ENCODE measurements at regions not wholly inside any gene's neighbourhood (a gene's known extent, or its start where the extent isn't known, plus 50 kb on each side); places are given as distances from the start of the nearest gene placed in this dataset.

GRCh38 chr17:72234985-72235384 lies 114.2 kb downstream of the SOX9 start:
- ChIA-PET POLR2A (no interaction called here), CTCF (no interaction called here)
- Mint-ChIP-seq H3K4me3 (no peak overlapping the region), H3K9me3 (peaks cover 0 to 15% (median 7%) of the 10 kb centered on the region in 3 donors), H3K4me1 (no peaks in the 10 kb centered on the region), H3K36me3 (no peaks in the 10 kb centered on the region), H3K27me3 (peaks cover 9 to 15% of the 10 kb centered on the region in 2 donors), H3K27ac (no peak overlapping the region)
- Histone ChIP-seq H3K36me3 (ENCODE audit: control insufficient read depth in 2 of 2, extremely low read depth in 1 of 2, insufficient read depth in 1 of 2, low read length in 1 of 2) (no peaks in the 10 kb centered on the region), H3K4me3 (ENCODE audit: control insufficient read depth in 1 of 2, extremely low read depth in 1 of 2, low read length in 1 of 2) (no peak overlapping the region), H3K4me1 (ENCODE audit: control insufficient read depth in 1 of 2, extremely low read depth in 1 of 2, insufficient read depth in 2 of 2, low read length in 2 of 2) (no peaks in the 10 kb centered on the region), H3K9me3 (no peaks in the 10 kb centered on the region), H3K27me3 (replicated peaks in 1 of 2; ENCODE audit: control insufficient read depth in 2 of 2, extremely low read depth in 1 of 2, insufficient read depth in 2 of 2, low read length in 1 of 2) (peaks cover 0 to 11% of the 10 kb centered on the region in 2 experiments), H3K27ac (ENCODE audit: low read length) (no peak overlapping the region)
- DNase-seq: no peak
- ATAC-seq (replicated peaks in 1 of 4): no peak
- WGBS (ENCODE audit: insufficient coverage): no CpG with 5 or more reads among the region's 5 CpGs

- DNase-seq: no peak
- no peak overlapping the region for H3K4me3 Mint-ChIP-seq
- no peak for ATAC-seq (replicated peaks in 1 of 4)
- H3K9me3 Mint-ChIP-seq: peaks cover 0 to 16% (median 5%) of the 10 kb centered on the region in 3 donors
- Histone ChIP-seq H3K27me3 (replicated peaks in 1 of 2; ENCODE audit: control insufficient read depth in 2 of 2, extremely low read depth in 1 of 2, insufficient read depth in 2 of 2, low read length in 1 of 2) (peaks cover 0 to 11% of the 10 kb centered on the region in 2 experiments), H3K27ac (ENCODE audit: low read length) (no peak overlapping the region), H3K4me3 (ENCODE audit: control insufficient read depth in 1 of 2, extremely low read depth in 1 of 2, low read length in 1 of 2) (no peak overlapping the region), H3K36me3 (ENCODE audit: control insufficient read depth in 2 of 2, extremely low read depth in 1 of 2, insufficient read depth in 1 of 2, low read length in 1 of 2) (no peaks in the 10 kb centered on the region), H3K9me3 (no peaks in the 10 kb centered on the region), H3K4me1 (ENCODE audit: control insufficient read depth in 1 of 2, extremely low read depth in 1 of 2, insufficient read depth in 2 of 2, low read length in 2 of 2) (no peaks in the 10 kb centered on the region)
- H3K36me3 Mint-ChIP-seq: no peaks in the 10 kb centered on the region
- peaks cover 9 to 15% of the 10 kb centered on the region in 2 donors for H3K27me3 Mint-ChIP-seq
- 37% methylated on average over 6 of the region's 13 CpGs for WGBS (ENCODE audit: insufficient coverage)
- no peaks in the 10 kb centered on the region for H3K4me1 Mint-ChIP-seq
- no peak overlapping the region for H3K27ac Mint-ChIP-seq
- CTCF ChIA-PET: no interaction called here
- POLR2A ChIA-PET: interaction anchor here in 1 of 2 donors (0.5 kb wide), 1 partner anchor 1509 kb away, joined by 3 read pairs; no protein-coding TSS in a partner anchor
Measured at GRCh38 chr17:72236980-72237633, 116.3 kb downstream of the SOX9 start.

GRCh38 chr17:72238157-72238673 lies 117.4 kb downstream of the SOX9 start:
- Histone ChIP-seq H3K4me3 (ENCODE audit: control insufficient read depth in 1 of 2, extremely low read depth in 1 of 2, low read length in 1 of 2) (no peak overlapping the region), H3K4me1 (ENCODE audit: control insufficient read depth in 1 of 2, extremely low read depth in 1 of 2, insufficient read depth in 2 of 2, low read length in 2 of 2) (no peaks in the 10 kb centered on the region), H3K27me3 (replicated peaks in 1 of 2; ENCODE audit: control insufficient read depth in 2 of 2, extremely low read depth in 1 of 2, insufficient read depth in 2 of 2, low read length in 1 of 2) (peaks cover 0 to 11% of the 10 kb centered on the region in 2 experiments), H3K9me3 (no peaks in the 10 kb centered on the region), H3K36me3 (ENCODE audit: control insufficient read depth in 2 of 2, extremely low read depth in 1 of 2, insufficient read depth in 1 of 2, low read length in 1 of 2) (no peaks in the 10 kb centered on the region), H3K27ac (ENCODE audit: low read length) (no peak overlapping the region)
- ATAC-seq (replicated peaks in 1 of 4) (no peak), DNase-seq (no peak)
- peaks cover 0 to 22% (median 8%) of the 10 kb centered on the region in 3 donors for H3K9me3 Mint-ChIP-seq
- H3K27me3 Mint-ChIP-seq: peaks cover 9 to 15% of the 10 kb centered on the region in 2 donors
- WGBS (ENCODE audit: insufficient coverage): 100% methylated on average over 2 of the region's 10 CpGs
- H3K4me1 Mint-ChIP-seq: no peaks in the 10 kb centered on the region
- POLR2A ChIA-PET: no interaction called here
- H3K4me3 Mint-ChIP-seq: no peak overlapping the region
- no peaks in the 10 kb centered on the region for H3K36me3 Mint-ChIP-seq
- H3K27ac Mint-ChIP-seq: no peak overlapping the region
- CTCF ChIA-PET: no interaction called here

- H3K27me3 ChIP-seq (replicated peaks in 1 of 2; ENCODE audit: control insufficient read depth in 2 of 2, extremely low read depth in 1 of 2, insufficient read depth in 2 of 2, low read length in 1 of 2): peaks cover 0 to 11% of the 10 kb centered on the region in 2 experiments
- H3K27ac ChIP-seq (ENCODE audit: low read length): no peak overlapping the region
- WGBS (ENCODE audit: insufficient coverage): 67% methylated on average over 3 of the region's 5 CpGs
- Mint-ChIP-seq H3K4me1 (no peaks in the 10 kb centered on the region), H3K4me3 (no peak overlapping the region), H3K9me3 (peaks cover 9 to 26% (median 14%) of the 10 kb centered on the region in 3 donors), H3K27me3 (peaks cover 9 to 13% of the 10 kb centered on the region in 2 donors), H3K27ac (no peak overlapping the region), H3K36me3 (no peaks in the 10 kb centered on the region)
- ATAC-seq (replicated peaks in 1 of 4) (no peak), DNase-seq (no peak)
- POLR2A ChIA-PET: no interaction called here
- H3K4me1 ChIP-seq (ENCODE audit: control insufficient read depth in 1 of 2, extremely low read depth in 1 of 2, insufficient read depth in 2 of 2, low read length in 2 of 2): no peaks in the 10 kb centered on the region
- H3K36me3 ChIP-seq (ENCODE audit: control insufficient read depth in 2 of 2, extremely low read depth in 1 of 2, insufficient read depth in 1 of 2, low read length in 1 of 2): no peaks in the 10 kb centered on the region
- H3K9me3 ChIP-seq: no peaks in the 10 kb centered on the region
- CTCF ChIA-PET: no interaction called here
- no peak overlapping the region for H3K4me3 ChIP-seq (ENCODE audit: control insufficient read depth in 1 of 2, extremely low read depth in 1 of 2, low read length in 1 of 2)
Measured at GRCh38 chr17:72239548-72239947, 118.7 kb downstream of the SOX9 start.

GRCh38 chr17:72240333-72240732 lies 119.5 kb downstream of the SOX9 start:
- no peaks in the 10 kb centered on the region for H3K36me3 ChIP-seq (ENCODE audit: control insufficient read depth in 2 of 2, extremely low read depth in 1 of 2, insufficient read depth in 1 of 2, low read length in 1 of 2)
- Mint-ChIP-seq H3K4me1 (no peaks in the 10 kb centered on the region), H3K9me3 (peaks cover 10 to 26% (median 14%) of the 10 kb centered on the region in 3 donors), H3K27me3 (peaks cover 6 to 10% of the 10 kb centered on the region in 2 donors), H3K27ac (no peak overlapping the region), H3K4me3 (no peak overlapping the region), H3K36me3 (no peaks in the 10 kb centered on the region)
- CTCF ChIA-PET: no interaction called here
- WGBS (ENCODE audit: insufficient coverage): no CpG with 5 or more reads among the region's 3 CpGs
- no peak for ATAC-seq (replicated peaks in 1 of 4)
- peaks cover 0 to 8% of the 10 kb centered on the region in 2 experiments for H3K27me3 ChIP-seq (replicated peaks in 1 of 2; ENCODE audit: control insufficient read depth in 2 of 2, extremely low read depth in 1 of 2, insufficient read depth in 2 of 2, low read length in 1 of 2)
- no peak overlapping the region for H3K27ac ChIP-seq (ENCODE audit: low read length)
- H3K9me3 ChIP-seq: no peaks in the 10 kb centered on the region
- H3K4me1 ChIP-seq (ENCODE audit: control insufficient read depth in 1 of 2, extremely low read depth in 1 of 2, insufficient read depth in 2 of 2, low read length in 2 of 2): no peaks in the 10 kb centered on the region
- POLR2A ChIA-PET: no interaction called here
- no peak overlapping the region for H3K4me3 ChIP-seq (ENCODE audit: control insufficient read depth in 1 of 2, extremely low read depth in 1 of 2, low read length in 1 of 2)
- no peak for DNase-seq

- Mint-ChIP-seq H3K27me3 (no peaks in the 10 kb centered on the region), H3K4me1 (no peaks in the 10 kb centered on the region), H3K9me3 (peaks cover 10 to 26% (median 14%) of the 10 kb centered on the region in 3 donors), H3K36me3 (no peaks in the 10 kb centered on the region), H3K27ac (no peak overlapping the region), H3K4me3 (no peak overlapping the region)
- ATAC-seq (replicated peaks in 1 of 4) (no peak), DNase-seq (no peak)
- 100% methylated on average over 2 of the region's 4 CpGs for WGBS (ENCODE audit: insufficient coverage)
- Histone ChIP-seq H3K27me3 (replicated peaks in 1 of 2; ENCODE audit: control insufficient read depth in 2 of 2, extremely low read depth in 1 of 2, insufficient read depth in 2 of 2, low read length in 1 of 2) (no peaks in the 10 kb centered on the region), H3K27ac (ENCODE audit: low read length) (no peak overlapping the region), H3K9me3 (no peaks in the 10 kb centered on the region), H3K4me1 (ENCODE audit: control insufficient read depth in 1 of 2, extremely low read depth in 1 of 2, insufficient read depth in 2 of 2, low read length in 2 of 2) (no peaks in the 10 kb centered on the region), H3K36me3 (ENCODE audit: control insufficient read depth in 2 of 2, extremely low read depth in 1 of 2, insufficient read depth in 1 of 2, low read length in 1 of 2) (no peaks in the 10 kb centered on the region), H3K4me3 (ENCODE audit: control insufficient read depth in 1 of 2, extremely low read depth in 1 of 2, low read length in 1 of 2) (no peak overlapping the region)
- POLR2A ChIA-PET: no interaction called here
- CTCF ChIA-PET: interaction anchor here in 1 of 2 donors (0.7 kb wide), 1 partner anchor 24 kb away, joined by 3 read pairs; no protein-coding TSS in a partner anchor
Measured at GRCh38 chr17:72244494-72244893, 123.7 kb downstream of the SOX9 start.
